HL-60 (cell line): ENCODE measurements at regions not wholly inside any gene's neighbourhood (a gene's known extent, or its start where the extent isn't known, plus 50 kb on each side); places are given as distances from the start of the nearest gene placed in this dataset.

Experiments
- CTCF ChIP-seq: IDR thresholded peaks from one replicate; pipeline ENCODE4 v1.5.1; 2011; ENCODE audit warnings: low read length, control low read depth, inconsistent platforms; ENCODE audit not compliant: insufficient read depth
- GABPA ChIP-seq: IDR thresholded peaks from 2 replicates; pipeline ENCODE4 v1.6.1; 2012; ENCODE audit warnings: low read depth
- POLR2AphosphoS5 ChIP-seq: IDR thresholded peaks from 2 replicates; pipeline ENCODE4 v1.6.1; 2012; ENCODE audit warnings: low read depth
- REST ChIP-seq: IDR thresholded peaks from 2 replicates; pipeline ENCODE4 v1.6.1; 2012; ENCODE audit warnings: low read depth; ENCODE audit not compliant: insufficient replicate concordance
- SPI1 ChIP-seq: IDR thresholded peaks from 2 replicates; pipeline ENCODE4 v1.6.1; 2012; ENCODE audit warnings: low read depth, mild to moderate bottlenecking, borderline replicate concordance

GRCh38 chr2:187966924-187967323 lies 324.8 kb upstream of the GULP1 start:
- TF ChIP-seq CTCF (no peak), POLR2AphosphoS5 (no peak), REST (no peak), GABPA (no peak), SPI1 (no peak)
